AG10803 (cell line): ENCODE measurements at regions not wholly inside any gene's neighbourhood (a gene's known extent, or its start where the extent isn't known, plus 50 kb on each side); places are given as distances from the start of the nearest gene placed in this dataset.

ENCODE experiments used
- DNase-seq: peaks from one replicate; pipeline ENCODE4 v3.0.0; 2010; ENCODE audit warnings: low read depth
- H3K4me3 ChIP-seq: 2 replicates; pipeline ENCODE4 v1.5.1; 2011; ENCODE audit warnings: mild to moderate bottlenecking, low read length, control low read depth
- CTCF ChIP-seq: conservative IDR thresholded peaks from 2 replicates; pipeline ENCODE4 v1.5.1; 2011; ENCODE audit warnings: mild to moderate bottlenecking, low read length, control low read depth, inconsistent platforms

DNA sequence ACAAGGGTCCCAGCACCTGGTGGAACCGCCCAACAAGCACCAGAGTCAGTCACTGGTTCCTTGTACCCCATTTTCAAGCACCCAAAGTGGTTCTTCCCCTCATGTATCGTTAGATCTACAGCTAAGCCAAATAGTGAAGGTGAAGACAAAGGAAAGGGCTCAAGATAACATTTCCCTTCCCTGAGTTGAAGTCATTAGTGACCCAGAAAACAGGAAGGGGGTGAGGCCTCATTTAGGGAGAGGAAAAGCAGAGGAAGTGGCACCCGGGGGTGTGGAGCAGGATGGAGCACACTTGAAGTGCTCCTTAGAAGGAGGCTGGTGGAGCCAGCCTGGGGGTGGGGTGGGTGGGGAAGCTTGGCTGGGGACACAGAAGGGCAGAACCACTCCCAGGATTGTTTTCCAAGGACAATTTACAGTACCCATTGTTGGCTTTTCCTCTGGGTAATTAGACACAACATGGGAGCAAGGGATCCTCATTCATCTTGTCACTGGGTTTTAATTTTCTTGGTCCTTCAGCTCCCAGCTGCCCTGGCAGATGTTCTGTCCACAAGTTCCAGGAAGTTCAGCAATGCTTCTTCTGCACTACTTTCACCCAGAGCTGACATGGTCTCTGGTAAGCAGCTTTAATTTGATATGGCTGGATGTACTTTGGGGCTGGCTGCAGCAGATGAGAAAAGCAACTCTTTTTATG lies 73.3 kb upstream of the CD93 start:
- H3K4me3 ChIP-seq = no peak overlapping the region
- DNase-seq = no peak
- no peak for TF ChIP-seq CTCF

- DNase-seq = no peak
- TF ChIP-seq CTCF = no peak
- no peak overlapping the region for H3K4me3 ChIP-seq
Measured at GRCh38 chr20:23157734-23158133, 71.6 kb upstream of the CD93 start.

DNA sequence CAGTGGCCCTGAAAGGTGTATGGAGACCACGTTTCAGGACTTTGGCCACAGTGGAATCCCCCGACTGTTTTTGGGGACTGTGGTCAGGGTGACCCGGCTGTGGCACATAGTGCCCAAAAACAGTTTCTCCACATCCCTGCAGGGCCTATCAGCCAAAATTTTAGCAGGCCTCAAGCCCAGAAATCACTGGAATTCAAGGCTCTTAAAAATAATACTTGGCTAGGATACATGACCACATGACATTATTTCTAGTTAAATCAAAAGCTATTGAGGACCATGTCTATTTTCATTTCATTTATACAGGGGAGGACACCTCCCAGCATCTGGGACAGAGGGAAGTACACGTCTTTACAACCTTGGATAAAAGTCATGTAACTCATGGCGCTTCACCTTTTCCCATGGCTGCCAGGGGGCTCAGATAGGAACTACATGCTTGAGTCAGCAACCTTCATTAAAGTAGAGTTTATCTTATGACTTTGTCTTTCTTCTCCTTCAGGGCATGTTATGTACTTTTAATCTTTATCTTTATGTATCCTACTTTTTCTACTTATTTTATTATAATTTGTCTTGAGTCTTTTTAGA lies 70.8 kb upstream of the CD93 start:
- DNase-seq = peak; percentile 58
- H3K4me3 ChIP-seq = no peak overlapping the region
- no peak for TF ChIP-seq CTCF

DNA sequence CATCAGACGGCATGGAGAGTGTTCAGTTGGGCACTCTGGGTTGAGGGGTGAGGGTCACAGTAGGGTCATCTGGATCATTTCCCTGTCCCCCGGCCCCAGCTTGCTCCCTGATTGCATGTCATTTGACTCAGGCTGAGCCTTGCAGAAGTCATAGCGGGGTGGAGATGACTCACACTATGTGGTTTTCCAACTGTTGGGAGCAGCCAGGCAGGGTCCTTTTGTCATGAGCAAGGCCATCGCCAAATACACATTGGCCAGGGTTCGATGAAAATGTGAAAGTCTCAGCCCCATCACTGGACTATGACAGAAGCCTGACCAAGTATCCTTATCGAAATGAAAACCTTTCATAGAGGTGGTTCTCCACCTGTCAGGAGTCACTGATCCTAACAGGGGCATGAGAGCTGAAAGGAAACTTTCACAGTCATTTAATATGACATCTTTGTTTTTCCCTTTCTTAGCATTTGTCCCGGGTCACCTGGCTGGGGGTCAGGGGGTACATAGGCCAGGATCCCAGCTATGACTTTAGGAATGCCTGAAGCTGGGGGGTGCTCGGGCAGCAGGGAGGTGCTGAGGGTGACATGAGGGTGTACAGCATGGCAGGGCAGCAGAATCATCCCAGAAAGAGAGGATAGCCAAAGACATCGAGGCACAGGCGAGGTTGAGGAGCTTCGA lies 70.2 kb upstream of the CD93 start:
- peak; percentile 78 for DNase-seq
- no peak for TF ChIP-seq CTCF
- no peak overlapping the region for H3K4me3 ChIP-seq

GRCh38 chr20:23155141-23155590 lies 69.0 kb upstream of the CD93 start:
- H3K4me3 ChIP-seq = no peak overlapping the region
- TF ChIP-seq CTCF = no peak
- no peak for DNase-seq

GRCh38 chr20:23153696-23154341 lies 67.7 kb upstream of the CD93 start:
- TF ChIP-seq CTCF = no peak
- no peak for DNase-seq
- H3K4me3 ChIP-seq = no peak overlapping the region
